SIG-M5 treated with dmso at 0.1 percent for 504 hours (cell line): ENCODE measurements at regions not wholly inside any gene's neighbourhood (a gene's known extent, or its start where the extent isn't known, plus 50 kb on each side); places are given as distances from the start of the nearest gene placed in this dataset.
A peak's percentile ranks its signal among the peaks of the same experiment; 100 is the strongest.
"Not testable (repeated sequence)": the region's sequence is repeated elsewhere in the genome, so short reads cannot be mapped to it uniquely, and the experiment has no call there.

Experiments
- DNase-seq: peaks from one replicate; lab custom pipeline; 2025; ENCODE audit not compliant: unreplicated experiment; lab: John Stamatoyannopoulos, UW

DNA sequence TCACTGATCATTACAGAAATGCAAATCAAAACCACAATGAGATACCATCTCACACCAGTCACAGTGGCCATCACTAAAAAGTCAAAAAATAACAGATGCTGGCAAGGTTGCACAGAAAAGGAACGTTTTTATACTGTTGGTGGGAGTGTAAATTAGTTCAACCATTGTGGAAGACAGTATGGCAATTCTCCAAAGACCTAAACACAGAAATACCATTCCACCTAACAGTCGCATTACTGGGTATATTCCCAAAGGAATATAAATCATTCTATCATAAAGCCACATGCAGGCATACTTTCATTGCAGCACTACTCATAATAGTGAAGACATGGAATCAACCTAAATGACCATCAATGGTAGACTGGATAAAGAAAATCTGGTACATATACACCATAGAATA is 83.2 kb upstream of the ARID5B start:
- DNase-seq, result not testable (repeated sequence)

DNA sequence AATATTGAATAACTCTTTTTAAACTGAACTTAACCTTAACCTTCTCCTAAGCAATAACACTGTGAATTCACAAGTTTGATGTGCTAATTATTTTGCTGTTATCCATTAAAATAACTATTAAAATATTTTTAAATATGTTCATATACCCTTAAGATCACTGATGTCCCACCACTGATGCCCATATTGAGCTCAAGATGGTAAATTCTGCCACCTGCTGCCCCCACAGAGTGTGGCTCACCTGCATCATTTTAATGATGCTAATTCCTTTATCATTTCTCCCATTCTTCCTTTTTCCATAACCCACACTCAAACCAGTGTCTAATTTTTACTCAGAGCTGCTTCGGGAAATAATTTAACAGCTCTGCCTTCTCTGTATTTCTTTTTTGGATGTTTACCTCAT is 82.3 kb upstream of the ARID5B start:
- no peak for DNase-seq

DNA sequence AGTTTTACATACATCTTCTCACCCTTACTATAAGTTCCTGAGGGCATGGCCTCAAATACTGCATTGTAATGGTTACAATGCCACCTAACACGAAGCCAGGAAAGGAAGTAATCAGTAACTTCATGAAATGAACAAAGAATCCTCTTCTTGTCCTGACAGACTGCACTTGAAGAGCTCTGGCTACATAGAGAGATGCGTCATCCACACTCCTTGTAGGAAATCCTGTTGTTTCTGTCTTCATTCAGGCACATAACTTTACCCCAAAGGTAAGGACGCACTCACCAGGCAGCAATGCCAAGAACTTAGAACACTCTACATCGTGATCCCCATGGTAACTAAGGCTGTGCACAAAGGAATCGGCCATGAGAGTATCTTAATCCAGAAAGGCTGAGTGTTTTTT is 80.3 kb upstream of the ARID5B start:
- no peak for DNase-seq

DNA sequence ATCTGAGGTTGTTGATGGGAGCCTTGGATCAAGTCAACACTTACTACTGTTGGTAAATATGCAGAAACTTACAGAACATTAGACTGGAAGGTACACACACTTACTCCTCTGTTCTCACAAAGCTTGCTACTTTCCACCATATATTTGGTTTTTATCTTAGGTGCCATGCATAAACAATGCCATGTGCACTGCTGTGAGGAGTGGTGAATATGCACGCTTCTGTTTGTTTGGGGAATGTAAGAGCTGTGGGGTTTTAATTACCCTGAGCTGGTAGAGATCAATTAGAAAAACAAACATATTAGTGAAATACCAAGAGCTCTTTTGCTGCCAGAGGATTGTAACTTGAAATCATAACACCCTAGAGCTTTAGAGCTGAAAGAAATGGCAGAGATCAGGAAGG is 79.8 kb upstream of the ARID5B start:
- DNase-seq, result no peak

DNA sequence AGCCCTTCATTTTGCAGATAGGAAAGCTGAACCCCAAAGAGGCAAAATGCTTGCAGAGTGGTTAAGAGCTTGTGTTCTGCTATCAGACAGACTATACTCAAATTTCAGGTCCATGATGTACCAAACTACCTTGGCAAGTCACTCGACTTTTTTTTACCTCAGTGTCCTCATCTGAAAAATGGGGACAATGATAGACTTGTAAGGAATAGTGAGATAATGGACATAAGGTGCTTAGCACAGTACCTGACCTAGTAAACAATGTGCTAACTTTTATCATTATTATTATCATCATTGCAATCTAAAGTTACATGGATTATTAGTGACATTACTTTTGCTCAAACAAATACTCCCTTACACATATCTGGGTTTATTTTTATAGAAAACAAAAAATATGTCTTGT is 79.4 kb upstream of the ARID5B start:
- no peak for DNase-seq

DNA sequence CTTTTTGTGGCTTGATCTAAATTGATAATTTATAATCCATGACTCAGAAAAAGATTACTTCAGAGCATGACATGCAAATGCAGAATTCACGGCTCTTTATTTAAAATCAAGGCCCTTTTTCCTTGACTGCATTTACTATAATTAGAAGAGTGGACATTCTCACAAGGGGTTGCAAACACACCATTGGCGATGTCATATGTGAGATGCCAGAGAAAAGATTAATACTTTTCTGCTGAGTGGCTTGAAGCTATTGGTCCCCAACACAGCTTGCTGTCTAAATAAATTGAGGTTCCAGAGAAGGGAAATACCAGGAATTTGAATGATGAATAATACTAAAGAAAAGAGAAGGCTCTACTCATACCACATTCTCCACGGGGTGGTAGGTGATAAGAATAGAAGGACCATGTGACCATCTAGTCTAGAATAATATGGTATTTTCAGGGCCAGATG is 78.7 kb upstream of the ARID5B start:
- DNase-seq, result no peak

DNA sequence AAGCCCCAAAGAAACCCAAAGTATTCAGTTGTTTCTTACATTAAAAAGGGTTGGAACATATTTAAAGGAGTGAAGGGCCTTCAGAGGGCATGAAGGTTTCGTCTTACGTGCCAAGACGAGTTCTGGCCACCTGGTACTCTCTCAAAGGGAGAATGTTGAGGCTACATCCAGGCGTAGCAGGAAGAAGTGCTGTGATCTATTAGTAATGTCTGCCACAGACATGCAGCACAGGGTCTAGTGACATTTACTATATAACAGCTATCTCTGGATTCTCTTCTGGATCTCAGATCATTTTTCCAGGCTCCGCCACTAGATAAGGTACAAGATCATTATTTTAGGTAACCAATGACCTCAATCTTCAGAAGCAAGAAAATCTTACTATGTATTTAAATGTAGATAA is 76.5 kb upstream of the ARID5B start:
- no peak for DNase-seq

DNA sequence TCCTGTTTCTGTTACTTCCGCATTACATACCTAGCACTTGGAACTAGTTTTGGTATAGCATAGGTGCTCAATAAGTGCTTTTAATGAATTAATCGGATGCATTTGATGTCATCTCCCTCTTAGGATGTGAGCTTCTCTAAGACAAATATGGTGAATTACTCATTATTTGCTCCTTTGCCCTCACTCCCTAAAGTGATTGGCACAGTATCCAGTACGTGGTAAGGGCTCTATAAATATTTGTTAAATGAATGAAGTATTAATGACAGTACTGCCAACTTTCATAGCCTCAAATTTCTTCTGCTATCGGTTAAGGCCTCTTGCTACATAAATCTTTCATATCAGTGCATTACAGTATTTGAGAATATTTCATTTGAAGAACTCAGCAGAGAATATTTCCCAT is 75.9 kb upstream of the ARID5B start:
- no peak for DNase-seq

DNA sequence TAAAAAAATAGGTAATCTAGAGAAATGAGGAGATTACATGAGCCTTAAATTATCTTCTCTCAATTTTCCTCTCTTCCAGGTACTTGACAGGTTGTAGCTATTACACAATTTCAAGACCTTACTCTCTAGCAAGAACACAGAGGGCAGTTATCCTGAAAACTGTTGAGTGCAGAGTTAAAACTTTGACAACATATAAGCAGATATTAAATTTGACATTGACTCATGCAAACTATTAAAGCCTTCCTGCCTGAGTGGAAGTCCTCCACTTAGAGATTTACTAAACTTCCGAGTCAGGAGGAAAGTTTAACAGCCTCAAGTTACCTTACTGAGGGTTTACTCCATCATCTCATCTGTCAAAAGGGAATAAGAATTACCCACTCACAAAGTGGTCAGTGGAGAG is 73.5 kb upstream of the ARID5B start:
- no peak for DNase-seq

DNA sequence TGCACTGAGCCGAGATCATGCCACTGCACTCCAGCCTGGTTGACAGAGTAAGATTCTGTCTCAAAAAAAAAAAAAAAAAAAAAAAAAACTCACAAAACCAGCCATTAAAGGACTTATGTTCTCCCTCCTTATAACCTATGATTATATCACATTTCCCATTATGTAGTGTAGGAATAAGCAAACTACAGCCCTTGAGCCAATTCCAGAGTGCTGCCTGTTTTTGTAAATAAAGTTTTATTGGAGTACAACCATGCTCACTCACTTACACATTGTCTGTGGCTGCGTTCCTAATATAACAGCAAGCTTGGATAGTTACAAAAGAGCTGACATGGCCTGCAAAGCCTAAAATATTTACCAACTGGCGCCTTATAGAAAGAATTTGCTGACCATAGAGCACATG is 72.7 kb upstream of the ARID5B start:
- no peak for DNase-seq

DNA sequence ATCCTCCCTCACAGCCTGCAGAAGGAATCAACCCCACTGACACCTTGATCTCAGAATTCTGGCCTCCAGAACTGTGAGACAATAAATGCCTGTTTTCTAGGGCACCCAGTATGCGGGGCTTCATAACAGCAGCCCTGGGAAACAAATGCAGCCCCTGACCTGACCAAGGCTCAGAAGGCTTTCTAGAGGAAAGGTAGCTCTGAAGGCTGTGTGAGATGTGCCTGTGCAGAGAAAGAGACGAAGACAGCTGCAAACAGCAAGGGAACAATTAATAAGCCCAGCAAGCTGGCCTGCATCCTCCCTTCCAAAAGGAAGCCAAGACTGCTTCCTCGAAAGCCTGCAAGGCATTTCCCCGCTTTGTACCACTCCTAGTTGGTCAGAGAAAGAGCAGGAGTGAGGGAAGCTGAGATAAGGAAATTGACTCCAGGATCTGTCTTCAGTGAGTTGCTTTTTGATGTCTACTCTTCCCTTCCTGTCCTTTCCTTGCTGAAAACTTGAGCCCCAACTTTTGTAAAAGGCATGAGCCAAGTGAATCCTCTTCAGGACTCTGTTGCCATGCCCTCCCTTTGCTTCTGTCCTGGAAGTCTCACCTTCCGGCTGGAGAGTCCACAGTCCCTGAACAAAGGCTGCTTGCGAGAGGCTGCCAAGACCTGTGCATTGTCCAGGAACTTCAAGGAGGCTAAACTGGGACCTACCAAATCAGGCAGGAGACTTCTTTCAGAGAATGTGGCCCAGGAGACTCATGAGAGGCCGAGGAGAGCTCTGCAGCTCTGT is 71.2 kb upstream of the ARID5B start:
- DNase-seq, result no peak

DNA sequence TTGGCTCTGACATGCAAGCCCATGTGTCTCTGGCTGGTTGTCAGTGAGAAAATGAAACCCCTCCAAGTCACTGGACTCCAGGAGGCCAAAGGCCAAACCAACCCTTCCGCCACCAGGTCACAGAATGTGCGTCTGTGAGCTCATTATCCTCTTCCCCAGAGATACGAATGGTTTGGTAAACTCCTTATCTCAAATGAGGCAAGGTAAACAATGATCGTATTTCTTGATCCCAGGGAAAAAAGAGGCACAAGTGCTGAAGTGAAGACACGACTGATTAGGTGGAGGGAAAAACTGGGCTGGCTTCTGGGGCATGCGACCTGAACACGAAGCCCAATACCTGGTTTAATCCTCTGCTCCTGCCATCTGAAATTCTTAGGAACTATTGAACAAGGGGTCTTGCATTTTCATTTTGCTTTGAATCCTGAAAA is 70.6 kb upstream of the ARID5B start:
- DNase-seq, result no peak

DNA sequence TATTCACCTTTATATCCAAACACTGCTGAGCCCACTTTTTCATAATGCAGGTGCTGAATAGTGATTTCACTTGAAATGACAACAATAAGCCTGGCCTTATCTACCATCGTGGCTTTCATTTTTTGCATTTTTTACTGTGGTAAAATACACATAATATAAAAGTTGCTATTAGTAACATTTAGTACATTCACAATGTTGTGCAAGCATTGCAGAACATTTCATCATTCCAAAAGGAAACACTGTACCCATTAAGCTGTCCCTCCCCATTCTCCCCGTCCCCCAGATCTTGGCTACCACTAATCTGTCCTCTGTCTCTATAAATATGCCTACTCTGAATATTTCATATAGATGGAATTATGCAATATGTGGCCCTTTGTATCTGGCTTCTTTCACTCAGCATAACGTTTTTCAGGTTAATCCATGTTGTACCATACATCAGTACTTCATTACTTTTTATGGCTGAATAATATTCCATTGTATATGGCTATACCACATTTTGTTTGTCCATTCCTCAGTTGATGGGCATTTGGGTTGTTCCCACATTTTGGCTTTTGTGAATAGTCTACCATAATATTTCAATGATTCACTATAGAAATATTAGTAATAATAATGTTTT is 68.5 kb upstream of the ARID5B start:
- no peak for DNase-seq

DNA sequence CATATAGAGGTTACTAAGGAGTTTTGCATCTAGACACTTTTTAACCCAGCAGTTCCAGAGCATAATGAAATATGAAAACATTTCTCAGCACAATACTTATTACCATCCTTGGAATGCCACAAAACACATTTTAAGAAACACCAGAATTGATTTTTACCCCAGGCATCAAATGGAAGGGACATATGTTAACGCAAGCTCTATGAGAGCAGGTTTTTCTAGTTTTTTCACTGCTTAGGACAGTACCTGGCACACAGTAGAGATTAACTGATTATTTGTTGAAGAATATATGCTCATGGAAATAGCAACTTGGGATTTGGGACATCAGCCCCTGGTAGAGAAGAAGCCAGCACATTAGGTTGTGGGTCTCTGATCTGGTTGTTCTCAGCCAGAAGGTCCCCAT is 67.0 kb upstream of the ARID5B start:
- peak; percentile 8 for DNase-seq

DNA sequence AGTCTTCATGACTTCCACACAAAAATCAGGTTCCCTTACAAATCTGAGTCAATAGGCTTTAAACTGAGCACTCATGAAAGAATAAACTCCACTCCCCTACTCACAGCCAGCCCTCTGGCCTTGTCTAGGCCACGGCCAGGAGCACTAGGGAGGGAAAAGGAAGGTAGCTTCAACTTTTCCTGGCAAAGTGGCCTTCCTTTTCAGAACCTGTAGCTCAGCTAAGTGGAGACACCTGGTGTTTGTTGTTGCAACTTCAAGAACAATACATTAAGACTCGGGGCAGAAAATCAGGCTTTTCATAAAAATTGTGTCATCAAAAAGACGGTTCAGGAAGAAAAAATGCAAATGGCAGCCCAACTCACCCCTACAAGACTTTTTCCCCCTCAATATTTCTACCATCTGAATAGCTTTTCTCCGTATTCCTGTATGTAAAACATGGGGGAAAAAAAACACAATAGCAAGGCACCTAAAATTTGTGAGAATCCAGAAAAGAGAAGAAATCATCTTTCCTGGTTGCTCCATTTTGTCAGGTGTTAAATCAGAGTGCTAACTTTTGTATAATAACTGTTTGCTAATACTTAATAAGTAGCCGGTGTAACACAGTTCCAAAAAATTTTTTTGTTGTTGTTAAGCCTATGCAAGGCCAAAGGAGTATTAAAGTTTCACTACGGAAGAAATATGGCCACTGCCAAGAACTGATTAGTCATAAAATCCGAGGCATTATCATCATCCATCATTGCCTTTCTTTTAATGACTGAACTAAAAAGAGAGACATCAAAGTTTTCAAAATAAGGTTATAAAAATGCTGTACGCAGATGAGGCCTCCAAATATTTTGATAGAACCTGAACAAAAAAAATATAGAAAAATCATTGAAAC is 66.2 kb upstream of the ARID5B start:
- DNase-seq, result peak; percentile 4

DNA sequence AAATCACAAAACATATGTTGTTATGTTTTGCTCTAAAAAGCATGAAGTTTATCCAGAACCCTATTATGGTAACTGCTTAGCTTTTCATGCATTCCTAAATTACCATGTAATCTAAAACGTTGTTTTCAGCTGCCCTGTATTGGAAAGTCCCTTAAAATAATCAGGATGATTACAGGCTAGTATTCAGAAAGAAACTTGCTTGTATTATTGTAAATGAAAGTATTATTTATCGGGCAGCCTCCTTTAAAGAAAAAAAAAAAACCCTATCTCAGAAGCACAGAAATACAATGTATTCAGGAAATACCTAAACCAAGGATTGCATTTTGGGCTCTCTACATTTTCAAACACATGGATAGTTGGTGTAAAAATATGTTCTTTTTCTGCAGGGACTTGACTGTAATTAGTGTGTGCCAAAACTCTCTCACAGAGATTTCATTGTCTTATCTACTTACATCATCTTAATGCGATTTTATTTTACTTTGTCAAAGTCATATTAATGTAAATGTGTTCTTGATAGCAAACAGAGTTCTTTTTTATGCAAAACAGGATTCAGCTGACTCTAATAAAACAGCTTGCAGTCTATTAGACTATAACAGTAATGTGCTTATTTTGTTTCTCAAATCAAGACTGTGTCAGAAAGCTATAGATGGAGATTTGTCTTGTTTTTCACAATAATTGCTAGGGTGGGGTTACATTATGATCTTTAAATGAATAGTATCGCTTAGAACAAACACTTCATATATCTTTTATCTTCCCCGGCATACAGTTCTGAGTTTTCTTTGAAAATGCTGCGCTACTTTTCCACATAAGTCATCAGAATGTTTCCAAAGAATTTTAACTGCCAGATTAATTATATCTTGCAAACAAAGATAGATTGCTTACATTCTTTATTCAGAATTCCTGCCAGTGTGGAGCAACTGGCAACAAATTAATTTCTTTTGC is 65.3 kb upstream of the ARID5B start:
- DNase-seq, result no peak

DNA sequence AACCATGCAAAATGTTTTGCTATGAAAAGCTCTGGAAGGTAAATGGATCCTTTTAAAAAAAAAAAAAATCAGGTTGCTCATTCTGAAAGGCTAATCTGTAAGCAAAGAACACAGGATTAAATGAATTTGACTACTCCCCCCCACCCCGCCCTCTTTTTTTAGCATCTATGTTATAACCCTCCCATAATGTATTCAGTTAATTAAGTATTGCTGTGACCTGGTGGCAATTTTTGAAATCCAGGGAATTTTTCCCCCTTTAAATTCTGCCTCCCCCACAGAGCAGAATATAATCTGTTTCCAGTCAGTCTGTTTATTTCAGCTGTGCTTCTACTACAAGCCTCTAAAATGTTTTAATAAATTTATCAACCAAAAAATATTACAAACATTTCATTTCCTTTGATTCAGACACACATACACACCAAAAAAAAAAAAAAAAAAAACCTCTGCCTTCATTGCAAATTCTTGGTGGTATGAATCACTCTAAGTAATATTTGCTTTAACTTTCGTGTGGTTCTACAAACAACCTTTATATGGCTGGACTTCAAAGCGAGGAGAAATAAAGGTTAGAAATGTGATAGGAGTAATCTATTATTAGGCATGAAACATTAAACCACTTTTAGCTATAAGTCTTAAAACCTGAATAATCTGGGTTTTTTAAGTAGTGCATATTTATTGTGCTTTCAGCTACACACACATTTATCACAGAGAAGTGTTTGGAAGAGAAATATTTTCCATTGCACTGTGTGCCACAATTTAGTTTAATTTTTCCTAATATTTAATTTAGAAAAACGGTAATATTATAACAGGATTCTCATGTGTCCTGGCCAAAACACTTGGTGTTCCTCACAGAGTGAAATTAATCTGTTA is 64.4 kb upstream of the ARID5B start:
- DNase-seq, result peak; percentile 12

DNA sequence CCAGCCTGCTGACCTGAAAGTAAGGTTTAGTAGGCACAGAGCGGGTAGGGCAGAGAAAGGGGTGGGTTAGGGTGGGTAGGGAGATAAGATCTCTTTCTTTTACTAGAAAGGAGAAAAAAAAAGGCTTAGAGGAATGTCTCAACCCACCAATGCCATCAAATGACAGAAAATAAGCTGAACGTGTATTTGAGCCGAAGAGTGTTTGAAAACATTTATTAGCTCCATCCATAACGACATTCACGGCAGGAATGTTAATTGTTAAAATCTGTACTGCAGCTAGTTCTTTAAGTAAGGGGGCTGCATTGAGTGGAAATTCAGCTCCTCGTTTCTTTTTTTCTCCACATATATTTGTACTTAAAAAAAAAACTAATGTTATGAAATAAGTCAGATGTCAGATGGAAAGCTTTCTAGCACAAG is 63.7 kb upstream of the ARID5B start:
- no peak for DNase-seq

DNA sequence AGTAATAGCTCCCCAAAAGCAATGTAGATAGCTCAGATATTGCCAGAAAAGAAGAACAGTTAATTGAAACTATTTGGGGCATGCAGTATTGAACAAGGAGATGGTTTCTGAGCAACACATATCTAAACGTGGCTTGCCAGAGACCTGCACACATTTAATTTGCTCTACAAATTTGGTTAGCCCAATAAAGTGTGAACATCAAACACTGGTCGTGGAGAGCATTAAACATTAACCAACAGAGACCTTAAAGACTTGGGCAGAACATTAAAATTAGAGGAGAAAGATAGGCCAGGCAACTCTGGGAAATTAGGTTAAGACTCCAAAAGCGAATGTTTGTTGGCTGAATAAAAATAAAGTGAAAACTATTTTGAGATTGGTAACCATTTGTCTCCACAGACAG is 61.6 kb upstream of the ARID5B start:
- no peak for DNase-seq

DNA sequence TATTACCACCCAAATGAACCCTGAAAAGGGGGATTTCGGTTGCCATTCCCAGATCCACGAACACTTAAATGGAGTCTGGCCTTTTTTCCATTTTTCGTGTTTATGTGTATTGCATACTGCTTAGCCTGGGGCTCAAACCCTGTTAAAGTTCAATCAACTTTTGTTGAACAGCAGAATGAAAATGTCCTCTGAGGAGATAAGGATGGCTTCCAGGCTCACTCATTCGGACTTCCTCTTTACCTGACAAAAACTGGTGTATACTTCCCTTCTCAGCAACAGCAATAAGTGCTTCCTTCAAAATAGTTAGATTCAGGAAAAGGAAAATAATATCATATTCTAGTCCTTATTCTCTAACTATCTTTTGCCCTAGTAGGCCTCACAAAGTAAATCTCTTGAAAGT is 61.1 kb upstream of the ARID5B start:
- no peak for DNase-seq
